ENCODE measurements at regions not wholly inside any gene's neighbourhood (a gene's known extent, or its start where the extent isn't known, plus 50 kb on each side); places are given as distances from the start of the nearest gene placed in this dataset.

- no peak for DNase-seq
Measured at GRCh38 chr13:64849196-64849595, 2380.9 kb downstream of the PCDH9 start.

- DNase-seq, result no peak
Measured at GRCh38 chr13:64847767-64848166, 2382.4 kb downstream of the PCDH9 start.

- no peak for DNase-seq
Measured at GRCh38 chr13:64845110-64845509, 2385.0 kb downstream of the PCDH9 start.

- peak; percentile 1 for DNase-seq
Measured at GRCh38 chr13:64819081-64819480, 2411.1 kb downstream of the PCDH9 start.

- peak; percentile 62 for DNase-seq
Measured at GRCh38 chr13:64817691-64818090, 2412.4 kb downstream of the PCDH9 start.

- peak; percentile 15 for DNase-seq
Measured at GRCh38 chr13:64810750-64811149, 2419.4 kb downstream of the PCDH9 start.

GRCh38 chr13:64808704-64809103 lies 2421.4 kb downstream of the PCDH9 start:
- DNase-seq, result no peak

GRCh38 chr13:64801768-64802167 lies 2428.4 kb downstream of the PCDH9 start:
- no peak for DNase-seq

- no peak for DNase-seq
Measured at GRCh38 chr13:64798422-64798821, 2431.7 kb downstream of the PCDH9 start.

- DNase-seq, result no peak
Measured at GRCh38 chr13:64793592-64793991, 2436.5 kb downstream of the PCDH9 start.

GRCh38 chr13:64793131-64793530 lies 2437.0 kb downstream of the PCDH9 start:
- no peak for DNase-seq

GRCh38 chr13:64791373-64791772 lies 2438.8 kb downstream of the PCDH9 start:
- DNase-seq, result no peak

- DNase-seq, result no peak
Measured at GRCh38 chr13:64782466-64782865, 2447.7 kb downstream of the PCDH9 start.

GRCh38 chr13:64778002-64778401 lies 2452.1 kb downstream of the PCDH9 start:
- DNase-seq, result no peak

- no peak for DNase-seq
Measured at GRCh38 chr13:64774915-64775314, 2455.2 kb downstream of the PCDH9 start.

GRCh38 chr13:64770743-64771142 lies 2459.4 kb downstream of the PCDH9 start:
- DNase-seq, result no peak

GRCh38 chr13:64767054-64767453 lies 2463.1 kb downstream of the PCDH9 start:
- no peak for DNase-seq

- no peak for DNase-seq
Measured at GRCh38 chr13:64765636-64766035, 2464.5 kb downstream of the PCDH9 start.

GRCh38 chr13:64758521-64759244 lies 2471.5 kb downstream of the PCDH9 start:
- no peak for DNase-seq

- DNase-seq, result no peak
Measured at GRCh38 chr13:64756621-64757020, 2473.5 kb downstream of the PCDH9 start.

- no peak for DNase-seq
Measured at GRCh38 chr13:64755961-64756360, 2474.2 kb downstream of the PCDH9 start.

GRCh38 chr13:64753233-64754000 lies 2476.7 kb downstream of the PCDH9 start:
- DNase-seq, result peak; percentile 1

GRCh38 chr13:64749301-64749700 lies 2480.8 kb downstream of the PCDH9 start:
- DNase-seq, result no peak

- no peak for DNase-seq
Measured at GRCh38 chr13:64746845-64747244, 2483.3 kb downstream of the PCDH9 start.
